ENCODE measurements at regions not wholly inside any gene's neighbourhood (a gene's known extent, or its start where the extent isn't known, plus 50 kb on each side); places are given as distances from the start of the nearest gene placed in this dataset.
"Not testable (repeated sequence)": the region's sequence is repeated elsewhere in the genome, so short reads cannot be mapped to it uniquely, and the experiment has no call there.

DNA sequence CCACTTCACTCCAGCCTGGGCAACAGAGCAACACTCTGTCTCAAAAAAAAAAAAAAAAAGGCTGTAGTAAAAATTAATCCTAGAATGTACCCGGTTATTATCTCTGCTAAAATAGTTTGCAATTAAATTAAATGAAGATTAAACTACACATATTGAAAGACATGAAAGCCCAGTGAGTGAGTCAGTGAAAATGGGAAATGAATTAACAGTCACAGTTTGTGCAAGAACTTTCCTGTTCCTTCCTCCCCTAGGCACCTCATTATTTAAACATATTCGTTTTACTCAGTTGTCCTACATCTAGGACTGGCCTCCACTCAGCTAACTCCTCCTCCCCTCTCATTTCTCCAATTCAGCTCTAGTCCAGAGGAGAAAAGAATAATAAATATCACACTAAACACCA, 94.9 kb upstream of the ADORA2B start:
- H3K27me3 Mint-ChIP-seq, result peaks cover 14% of the 10 kb centered on the region
- not testable (repeated sequence) for H3K27ac Mint-ChIP-seq; H3K9me3 ChIP-seq (ENCODE audit: control insufficient read depth in 2 of 2, low read length in 2 of 2); H3K4me1 Mint-ChIP-seq; ATAC-seq (ENCODE audit: low read depth in 2 of 2); H3K36me3 ChIP-seq (ENCODE audit: control insufficient read depth, insufficient read depth, low read length); DNase-seq; H3K4me1 ChIP-seq (ENCODE audit: control insufficient read depth, insufficient read depth, low read length, poor library complexity, severe bottlenecking); H3K36me3 Mint-ChIP-seq; H3K27me3 ChIP-seq (ENCODE audit: control insufficient read depth, insufficient read depth, low read length); H3K4me3 ChIP-seq (ENCODE audit: low read depth, low read length); H3K9me3 Mint-ChIP-seq; H3K4me3 Mint-ChIP-seq; H3K27ac ChIP-seq (ENCODE audit: insufficient read depth, low read length, poor library complexity, severe bottlenecking)

DNA sequence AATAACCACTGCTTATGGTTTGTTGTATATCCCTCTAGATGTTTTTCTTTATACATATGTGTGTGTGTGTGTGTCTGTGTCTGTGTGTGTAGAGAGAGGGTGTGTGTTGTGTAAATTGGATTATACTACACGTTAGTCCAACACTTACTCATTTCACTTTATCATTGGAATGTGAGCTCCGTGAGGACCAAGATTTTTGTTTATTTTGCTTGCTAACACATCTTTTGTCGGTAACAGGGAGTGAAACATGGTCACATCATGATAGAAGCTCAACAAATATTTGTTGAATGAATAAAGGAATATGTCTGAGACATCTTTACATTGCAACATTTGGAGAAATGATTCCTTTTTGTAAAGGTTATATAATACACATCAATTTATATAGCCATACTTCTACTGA, 94.2 kb upstream of the ADORA2B start:
- H3K9me3 ChIP-seq (ENCODE audit: control insufficient read depth in 2 of 2, low read length in 2 of 2); H3K9me3 Mint-ChIP-seq; ATAC-seq (ENCODE audit: low read depth in 2 of 2); H3K4me3 Mint-ChIP-seq; H3K4me3 ChIP-seq (ENCODE audit: low read depth, low read length); H3K4me1 ChIP-seq (ENCODE audit: control insufficient read depth, insufficient read depth, low read length, poor library complexity, severe bottlenecking); H3K4me1 Mint-ChIP-seq; H3K36me3 Mint-ChIP-seq; H3K27ac ChIP-seq (ENCODE audit: insufficient read depth, low read length, poor library complexity, severe bottlenecking); H3K27ac Mint-ChIP-seq; H3K27me3 ChIP-seq (ENCODE audit: control insufficient read depth, insufficient read depth, low read length); DNase-seq; H3K36me3 ChIP-seq (ENCODE audit: control insufficient read depth, insufficient read depth, low read length): not testable (repeated sequence)
- peaks cover 14% of the 10 kb centered on the region for H3K27me3 Mint-ChIP-seq

DNA sequence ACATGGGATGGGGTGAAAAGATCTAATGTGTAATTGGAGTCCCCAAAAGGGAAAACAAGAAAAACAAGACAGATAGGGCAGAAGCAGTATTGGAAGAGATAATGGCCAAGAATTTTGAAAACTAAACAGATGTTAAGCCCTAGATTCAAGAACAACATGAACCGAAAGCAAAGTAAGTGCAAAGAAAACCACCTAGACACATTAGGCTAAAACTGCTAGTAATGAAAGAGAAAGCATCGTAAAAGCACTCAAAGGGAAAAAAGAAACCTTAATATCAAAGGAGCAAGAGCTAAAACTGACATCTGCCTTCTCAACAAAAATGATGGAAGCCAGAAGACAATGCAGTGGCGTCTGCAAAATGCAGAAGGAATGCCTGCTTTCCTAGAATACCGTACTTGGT, 92.1 kb upstream of the ADORA2B start:
- H3K4me1 ChIP-seq (ENCODE audit: control insufficient read depth, insufficient read depth, low read length, poor library complexity, severe bottlenecking); H3K27ac ChIP-seq (ENCODE audit: insufficient read depth, low read length, poor library complexity, severe bottlenecking); H3K4me3 ChIP-seq (ENCODE audit: low read depth, low read length); H3K27me3 ChIP-seq (ENCODE audit: control insufficient read depth, insufficient read depth, low read length); H3K9me3 ChIP-seq (ENCODE audit: control insufficient read depth in 2 of 2, low read length in 2 of 2); H3K4me3 Mint-ChIP-seq; H3K36me3 ChIP-seq (ENCODE audit: control insufficient read depth, insufficient read depth, low read length); H3K27ac Mint-ChIP-seq; H3K36me3 Mint-ChIP-seq; DNase-seq; H3K9me3 Mint-ChIP-seq; H3K4me1 Mint-ChIP-seq: not testable (repeated sequence)
- peak in 1 of 2 donors; percentile 33 for ATAC-seq (ENCODE audit: low read depth in 2 of 2)
- peaks cover 14% of the 10 kb centered on the region for H3K27me3 Mint-ChIP-seq

DNA sequence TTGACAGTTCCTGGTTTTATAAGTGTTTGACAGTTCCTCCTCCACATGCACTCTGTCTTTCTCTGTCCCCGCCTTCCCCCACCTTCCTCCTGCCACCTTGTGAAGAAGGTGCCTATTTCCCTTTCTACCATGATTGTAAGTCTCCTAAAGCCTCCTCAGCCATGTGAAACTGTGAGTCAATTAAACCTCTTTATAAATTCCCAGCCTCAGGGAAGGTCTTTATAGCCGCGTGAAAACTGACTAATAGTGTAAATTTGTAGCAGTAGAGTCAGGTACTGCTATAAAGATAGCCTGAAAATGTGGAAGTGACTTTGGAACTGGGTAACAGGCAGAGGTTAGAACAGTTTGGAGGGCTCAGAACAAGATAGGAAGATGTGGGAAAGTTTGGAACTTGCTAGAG, 88.7 kb upstream of the ADORA2B start:
- ATAC-seq (ENCODE audit: low read depth in 2 of 2); H3K27ac Mint-ChIP-seq: not testable (repeated sequence)

DNA sequence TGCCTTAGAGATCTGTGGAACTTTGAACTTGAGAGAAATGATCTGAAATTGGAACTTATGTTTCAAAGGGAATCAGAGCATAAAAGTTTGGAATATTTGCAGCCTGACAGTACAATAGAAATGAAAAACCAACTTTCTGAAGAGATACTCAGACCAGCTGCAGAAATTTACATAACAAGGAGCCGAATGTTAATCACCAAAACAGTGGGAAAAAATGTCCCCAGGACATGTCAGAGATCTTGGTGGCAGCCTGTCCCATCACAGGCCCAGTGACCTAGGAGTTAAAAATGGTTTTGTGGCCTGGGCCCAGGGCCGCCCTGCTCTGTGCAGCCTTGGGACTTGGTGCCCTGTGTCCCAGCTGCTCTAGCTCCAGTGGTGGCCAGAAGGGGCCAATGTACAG, 88.2 kb upstream of the ADORA2B start:
- H3K9me3 ChIP-seq (ENCODE audit: control insufficient read depth in 2 of 2, low read length in 2 of 2); H3K27me3 ChIP-seq (ENCODE audit: control insufficient read depth, insufficient read depth, low read length); H3K36me3 Mint-ChIP-seq; H3K36me3 ChIP-seq (ENCODE audit: control insufficient read depth, insufficient read depth, low read length); H3K9me3 Mint-ChIP-seq; H3K4me1 Mint-ChIP-seq; H3K4me3 Mint-ChIP-seq; H3K27me3 Mint-ChIP-seq; H3K27ac Mint-ChIP-seq; ATAC-seq (ENCODE audit: low read depth in 2 of 2); H3K4me1 ChIP-seq (ENCODE audit: control insufficient read depth, insufficient read depth, low read length, poor library complexity, severe bottlenecking); DNase-seq; H3K4me3 ChIP-seq (ENCODE audit: low read depth, low read length); H3K27ac ChIP-seq (ENCODE audit: insufficient read depth, low read length, poor library complexity, severe bottlenecking): not testable (repeated sequence)

More for the DNA sequence above, 88.7 kb upstream of the ADORA2B start:
- not testable (repeated sequence) for H3K27ac ChIP-seq (ENCODE audit: insufficient read depth, low read length, poor library complexity, severe bottlenecking); H3K36me3 Mint-ChIP-seq; H3K36me3 ChIP-seq (ENCODE audit: control insufficient read depth, insufficient read depth, low read length); H3K4me1 Mint-ChIP-seq; H3K27me3 ChIP-seq (ENCODE audit: control insufficient read depth, insufficient read depth, low read length); H3K27me3 Mint-ChIP-seq; DNase-seq; H3K4me3 ChIP-seq (ENCODE audit: low read depth, low read length); H3K4me1 ChIP-seq (ENCODE audit: control insufficient read depth, insufficient read depth, low read length, poor library complexity, severe bottlenecking); H3K9me3 ChIP-seq (ENCODE audit: control insufficient read depth in 2 of 2, low read length in 2 of 2); H3K4me3 Mint-ChIP-seq; H3K9me3 Mint-ChIP-seq

DNA sequence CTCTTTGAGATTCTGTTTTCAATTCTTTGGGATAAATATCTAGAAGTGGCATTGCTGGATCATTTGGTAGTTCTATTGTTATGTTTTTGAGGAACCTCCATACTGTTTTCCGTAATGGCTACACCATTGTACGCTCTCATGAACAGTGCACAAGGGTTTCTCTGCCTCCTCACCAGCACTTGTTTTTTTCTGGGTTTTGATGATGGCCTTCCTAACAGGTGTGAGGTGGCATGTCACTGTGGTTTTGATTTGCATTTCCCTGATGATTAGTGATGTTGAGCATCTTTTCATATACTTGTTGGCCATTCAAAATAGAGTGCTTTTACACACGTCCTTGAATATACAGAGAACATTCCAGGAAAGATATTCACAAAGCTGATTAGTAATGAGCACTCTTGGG, 86.8 kb upstream of the ADORA2B start:
- not testable (repeated sequence) for H3K27ac Mint-ChIP-seq; H3K36me3 ChIP-seq (ENCODE audit: control insufficient read depth, insufficient read depth, low read length); H3K27me3 Mint-ChIP-seq; H3K36me3 Mint-ChIP-seq; ATAC-seq (ENCODE audit: low read depth in 2 of 2); H3K4me1 Mint-ChIP-seq; H3K9me3 ChIP-seq (ENCODE audit: control insufficient read depth in 2 of 2, low read length in 2 of 2); H3K4me3 ChIP-seq (ENCODE audit: low read depth, low read length); H3K27ac ChIP-seq (ENCODE audit: insufficient read depth, low read length, poor library complexity, severe bottlenecking); H3K4me3 Mint-ChIP-seq; H3K4me1 ChIP-seq (ENCODE audit: control insufficient read depth, insufficient read depth, low read length, poor library complexity, severe bottlenecking); DNase-seq; H3K9me3 Mint-ChIP-seq; H3K27me3 ChIP-seq (ENCODE audit: control insufficient read depth, insufficient read depth, low read length)

DNA sequence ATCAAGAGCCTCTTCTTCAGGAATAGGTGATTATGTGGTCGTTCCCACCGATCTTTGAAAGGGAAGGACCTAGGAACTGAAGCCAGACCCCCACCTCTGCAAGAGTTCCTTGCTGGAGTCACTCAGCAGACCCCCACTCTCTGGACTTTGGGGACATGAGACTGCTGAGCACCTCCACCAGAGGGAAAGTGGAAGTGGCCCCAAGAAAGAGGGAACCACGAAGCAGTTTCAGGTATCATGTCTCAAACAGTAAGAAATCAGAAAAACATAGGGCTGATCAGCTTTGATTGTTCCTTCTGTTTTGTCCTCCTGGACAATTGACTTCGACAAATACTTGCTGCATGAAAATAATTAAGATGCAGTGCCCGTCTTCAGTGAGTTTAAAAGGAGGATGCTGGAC, 84.2 kb upstream of the ADORA2B start:
- not testable (repeated sequence) for H3K27ac ChIP-seq (ENCODE audit: insufficient read depth, low read length, poor library complexity, severe bottlenecking); H3K4me3 Mint-ChIP-seq; H3K27ac Mint-ChIP-seq; H3K36me3 ChIP-seq (ENCODE audit: control insufficient read depth, insufficient read depth, low read length); ATAC-seq (ENCODE audit: low read depth in 2 of 2); H3K36me3 Mint-ChIP-seq; H3K4me3 ChIP-seq (ENCODE audit: low read depth, low read length); H3K27me3 Mint-ChIP-seq; H3K9me3 ChIP-seq (ENCODE audit: control insufficient read depth in 2 of 2, low read length in 2 of 2); H3K9me3 Mint-ChIP-seq; H3K4me1 Mint-ChIP-seq; H3K27me3 ChIP-seq (ENCODE audit: control insufficient read depth, insufficient read depth, low read length); DNase-seq; H3K4me1 ChIP-seq (ENCODE audit: control insufficient read depth, insufficient read depth, low read length, poor library complexity, severe bottlenecking)

DNA sequence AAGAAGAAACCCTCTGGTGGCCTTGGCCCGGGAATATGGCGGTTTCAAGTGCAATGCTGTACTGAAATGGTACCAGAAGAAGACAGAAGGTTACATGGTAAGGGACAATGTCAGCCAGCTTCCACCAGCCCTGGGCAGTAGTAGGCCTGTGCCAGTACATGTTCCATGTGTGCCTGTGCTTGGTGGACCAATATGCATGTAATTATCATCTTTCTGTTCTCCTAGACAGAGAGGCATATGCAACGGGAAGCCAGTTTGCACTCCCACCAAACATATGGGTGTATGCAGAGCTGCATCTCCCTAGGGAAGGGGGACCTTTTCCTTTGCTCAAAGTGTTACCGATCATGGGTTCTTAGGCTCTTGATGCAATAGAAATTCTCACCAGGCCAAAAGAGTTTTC, 80.9 kb upstream of the ADORA2B start:
- H3K27ac ChIP-seq (ENCODE audit: insufficient read depth, low read length, poor library complexity, severe bottlenecking); H3K27me3 Mint-ChIP-seq; H3K4me3 Mint-ChIP-seq; DNase-seq; H3K36me3 Mint-ChIP-seq; H3K27ac Mint-ChIP-seq; H3K9me3 ChIP-seq (ENCODE audit: control insufficient read depth in 2 of 2, low read length in 2 of 2); H3K4me1 Mint-ChIP-seq; H3K36me3 ChIP-seq (ENCODE audit: control insufficient read depth, insufficient read depth, low read length); ATAC-seq (ENCODE audit: low read depth in 2 of 2); H3K27me3 ChIP-seq (ENCODE audit: control insufficient read depth, insufficient read depth, low read length); H3K4me3 ChIP-seq (ENCODE audit: low read depth, low read length); H3K9me3 Mint-ChIP-seq; H3K4me1 ChIP-seq (ENCODE audit: control insufficient read depth, insufficient read depth, low read length, poor library complexity, severe bottlenecking): not testable (repeated sequence)

All from CD4-positive, CD25-positive, alpha-beta regulatory T cell (primary cell).